OCI-LY3 (cell line): ENCODE measurements at regions not wholly inside any gene's neighbourhood (a gene's known extent, or its start where the extent isn't known, plus 50 kb on each side); places are given as distances from the start of the nearest gene placed in this dataset.

ENCODE experiments used
- CTCF ChIP-seq: fragments of 200-600, 300-600 bp; sonication (generic); IDR thresholded peaks from 2 replicates; pipeline ENCODE4 v1.5.1; 2014; ENCODE audit warnings: antibody characterized with exemption, low read length, low read depth
- EZH2phosphoT487 ChIP-seq: fragments of 200-600 bp; shearing (Covaris generic); IDR thresholded peaks from 2 replicates; pipeline ENCODE4 v1.6.1; 2018; ENCODE audit warnings: antibody characterized with exemption, mixed run types, low read depth

GRCh38 chr6:167734662-167735083, 92.0 kb upstream of the AFDN start:
- TF ChIP-seq CTCF (no peak), EZH2phosphoT487 (no peak)
